Endothelial cell (in vitro differentiated cells): ENCODE measurements at regions not wholly inside any gene's neighbourhood (a gene's known extent, or its start where the extent isn't known, plus 50 kb on each side); places are given as distances from the start of the nearest gene placed in this dataset.
"Not testable (repeated sequence)": the region's sequence is repeated elsewhere in the genome, so short reads cannot be mapped to it uniquely, and the experiment has no call there.

Experiments used
- DNase-seq: peaks from one replicate; pipeline ENCODE4 v3.0.0; 2021; ENCODE audit warnings: low spot score
- H3K27ac Mint-ChIP-seq: one replicate; pipeline ENCODE4 v1.8.0; 2021; ENCODE audit warnings: mixed read lengths, inconsistent platforms; ENCODE audit not compliant: unreplicated experiment
- H3K27me3 Mint-ChIP-seq: one replicate; pipeline ENCODE4 v1.8.0; 2021; ENCODE audit warnings: mild to moderate bottlenecking, moderate library complexity, mixed read lengths, inconsistent platforms; ENCODE audit not compliant: unreplicated experiment
- H3K36me3 Mint-ChIP-seq: one replicate; pipeline ENCODE4 v1.8.0; 2021; ENCODE audit warnings: mild to moderate bottlenecking, low read depth, mixed read lengths, inconsistent platforms; ENCODE audit not compliant: unreplicated experiment
- H3K4me1 Mint-ChIP-seq: one replicate; pipeline ENCODE4 v1.8.0; 2021; ENCODE audit warnings: mild to moderate bottlenecking, mixed read lengths, inconsistent platforms; ENCODE audit not compliant: unreplicated experiment
- H3K4me3 Mint-ChIP-seq: one replicate; pipeline ENCODE4 v1.8.0; 2021; ENCODE audit warnings: mild to moderate bottlenecking, mixed read lengths, inconsistent platforms; ENCODE audit not compliant: unreplicated experiment
- H3K9me3 Mint-ChIP-seq: one replicate; pipeline ENCODE4 v1.8.0; 2021; ENCODE audit warnings: mixed read lengths, inconsistent platforms; ENCODE audit not compliant: unreplicated experiment
- TF ChIP-seq, protein P1 (sequence below): fragments of 200-600 bp; sonication (generic); IDR thresholded peaks from one replicate; pipeline ENCODE4 v1.5.0; 2021; ENCODE audit warnings: antibody characterized with exemption; ENCODE audit not compliant: unreplicated experiment

DNA sequence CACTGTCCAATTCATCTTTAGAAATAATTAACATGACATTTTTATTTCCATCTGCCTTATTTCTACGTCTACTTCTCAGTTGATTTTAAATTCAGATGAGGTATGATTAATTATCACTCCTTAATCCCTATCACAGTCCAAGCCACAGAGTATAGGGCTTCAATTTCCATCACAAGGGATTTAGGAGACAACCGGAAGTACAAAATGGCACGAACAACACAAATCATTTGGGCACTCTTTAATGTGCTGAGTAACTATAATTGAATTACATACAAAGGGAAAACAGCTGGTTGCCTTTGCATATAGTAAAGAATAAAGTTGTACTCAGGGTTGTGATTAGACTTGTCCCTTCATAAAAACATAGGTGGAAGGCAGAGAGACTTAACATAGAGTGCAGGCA is 290.4 kb upstream of the MAGEB16 start:
- Mint-ChIP-seq H3K27me3 (no peaks in the 10 kb centered on the region), H3K4me3 (no peak overlapping the region), H3K9me3 (no peaks in the 10 kb centered on the region), H3K4me1 (no peaks in the 10 kb centered on the region), H3K27ac (no peak overlapping the region), H3K36me3 (no peaks in the 10 kb centered on the region)
- DNase-seq = no peak
- TF ChIP-seq, protein P1, sequence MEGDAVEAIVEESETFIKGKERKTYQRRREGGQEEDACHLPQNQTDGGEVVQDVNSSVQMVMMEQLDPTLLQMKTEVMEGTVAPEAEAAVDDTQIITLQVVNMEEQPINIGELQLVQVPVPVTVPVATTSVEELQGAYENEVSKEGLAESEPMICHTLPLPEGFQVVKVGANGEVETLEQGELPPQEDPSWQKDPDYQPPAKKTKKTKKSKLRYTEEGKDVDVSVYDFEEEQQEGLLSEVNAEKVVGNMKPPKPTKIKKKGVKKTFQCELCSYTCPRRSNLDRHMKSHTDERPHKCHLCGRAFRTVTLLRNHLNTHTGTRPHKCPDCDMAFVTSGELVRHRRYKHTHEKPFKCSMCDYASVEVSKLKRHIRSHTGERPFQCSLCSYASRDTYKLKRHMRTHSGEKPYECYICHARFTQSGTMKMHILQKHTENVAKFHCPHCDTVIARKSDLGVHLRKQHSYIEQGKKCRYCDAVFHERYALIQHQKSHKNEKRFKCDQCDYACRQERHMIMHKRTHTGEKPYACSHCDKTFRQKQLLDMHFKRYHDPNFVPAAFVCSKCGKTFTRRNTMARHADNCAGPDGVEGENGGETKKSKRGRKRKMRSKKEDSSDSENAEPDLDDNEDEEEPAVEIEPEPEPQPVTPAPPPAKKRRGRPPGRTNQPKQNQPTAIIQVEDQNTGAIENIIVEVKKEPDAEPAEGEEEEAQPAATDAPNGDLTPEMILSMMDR = no peak

DNA sequence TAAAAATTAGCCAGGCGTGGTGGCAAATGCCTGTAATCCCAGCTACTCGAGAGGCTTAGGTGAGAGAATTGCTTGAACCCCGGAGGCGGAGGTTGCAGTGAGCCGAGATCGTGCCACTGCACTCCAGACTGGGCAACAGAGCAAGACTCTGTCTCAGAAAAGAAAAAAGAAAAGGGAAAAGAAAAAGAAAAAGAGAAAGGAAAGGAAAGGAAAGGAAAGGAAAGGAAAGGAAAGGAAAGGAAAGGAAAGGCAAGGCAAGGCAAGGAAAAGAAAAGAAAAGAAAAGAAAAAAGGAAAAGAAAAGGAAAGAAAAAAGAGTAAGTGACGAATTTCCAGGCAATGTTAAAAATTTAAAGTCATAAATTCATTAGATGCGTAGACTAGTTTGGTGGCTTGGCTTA is 250.1 kb upstream of the MAGEB16 start:
- H3K36me3 Mint-ChIP-seq = not testable (repeated sequence)

DNA sequence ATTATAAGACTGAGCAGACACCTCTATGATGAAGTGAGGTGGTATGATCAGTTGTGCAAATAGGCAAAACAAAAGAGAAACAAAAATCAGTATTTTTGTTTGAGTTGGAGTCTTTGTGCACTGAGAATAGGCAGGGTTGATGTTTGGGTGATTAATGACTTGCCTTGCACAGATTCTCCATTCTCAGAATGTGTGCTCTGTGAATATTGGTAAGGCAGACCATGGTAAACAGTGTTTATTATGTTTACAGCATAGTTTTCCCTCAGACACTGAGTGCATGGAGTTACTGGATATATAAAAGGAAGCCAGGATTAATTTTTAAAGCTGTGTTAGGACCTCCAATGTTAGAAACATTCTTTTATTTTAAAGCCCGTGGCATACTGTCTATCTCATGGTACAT is 240.2 kb upstream of the MAGEB16 start:
- DNase-seq = no peak
- peaks cover 2% of the 10 kb centered on the region for H3K27me3 Mint-ChIP-seq

More for the DNA sequence above, 250.1 kb upstream of the MAGEB16 start:
- H3K27me3 Mint-ChIP-seq, H3K9me3 Mint-ChIP-seq, H3K4me3 Mint-ChIP-seq, H3K4me1 Mint-ChIP-seq, DNase-seq, H3K27ac Mint-ChIP-seq: not testable (repeated sequence)

DNA sequence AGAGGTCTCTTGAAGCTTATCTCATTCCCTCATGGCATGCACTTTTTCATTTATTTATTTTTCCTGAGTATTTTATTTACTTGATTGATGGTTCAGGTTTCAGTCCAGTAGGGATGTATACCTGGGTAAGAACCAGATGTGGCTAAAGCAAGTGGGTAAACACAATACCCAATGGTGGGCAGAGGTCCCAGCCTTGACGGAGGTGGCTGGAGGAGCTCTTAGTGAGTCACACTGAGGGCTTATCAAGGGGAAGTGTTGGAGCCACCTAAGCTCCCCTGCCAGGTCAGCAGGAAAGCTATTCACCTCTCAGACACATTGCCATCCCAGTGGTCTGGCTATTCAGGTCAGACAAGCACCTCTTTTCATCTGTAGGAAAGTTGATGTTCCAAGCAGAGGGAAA is 236.2 kb upstream of the MAGEB16 start:
- Mint-ChIP-seq H3K9me3 (no peaks in the 10 kb centered on the region), H3K36me3 (no peaks in the 10 kb centered on the region), H3K4me1 (no peaks in the 10 kb centered on the region), H3K4me3 (no peak overlapping the region), H3K27me3 (no peaks in the 10 kb centered on the region), H3K27ac (no peak overlapping the region)
- DNase-seq = no peak
- TF ChIP-seq, protein P1 = no peak

More for the DNA sequence above, 240.2 kb upstream of the MAGEB16 start:
- H3K4me1 Mint-ChIP-seq = no peaks in the 10 kb centered on the region
- H3K27ac Mint-ChIP-seq = no peak overlapping the region
- no peaks in the 10 kb centered on the region for H3K9me3 Mint-ChIP-seq
- TF ChIP-seq, protein P1 = no peak
- no peak overlapping the region for H3K4me3 Mint-ChIP-seq
- no peaks in the 10 kb centered on the region for H3K36me3 Mint-ChIP-seq

DNA sequence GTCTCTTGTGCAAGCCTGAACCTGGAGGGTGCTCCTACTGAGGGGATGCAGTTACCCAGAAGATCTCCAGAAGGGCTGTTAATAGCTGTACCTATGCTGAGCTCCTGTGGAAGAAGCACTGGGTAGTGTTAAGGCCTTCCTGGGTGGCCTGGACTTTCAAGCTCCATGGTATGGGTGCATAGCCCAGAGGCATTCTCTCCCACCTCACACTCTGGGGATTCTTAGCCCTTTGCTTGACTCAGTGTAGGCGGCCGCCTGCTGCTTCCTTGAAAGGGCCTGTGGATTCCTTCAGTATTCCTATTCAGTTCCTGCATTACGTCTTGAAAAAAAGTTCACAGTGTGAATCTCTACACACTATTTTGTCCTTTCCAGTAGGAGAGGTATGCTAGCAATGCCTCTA is 235.7 kb upstream of the MAGEB16 start:
- Mint-ChIP-seq H3K27ac (no peak overlapping the region), H3K27me3 (no peaks in the 10 kb centered on the region), H3K36me3 (no peaks in the 10 kb centered on the region), H3K9me3 (no peaks in the 10 kb centered on the region), H3K4me3 (no peak overlapping the region), H3K4me1 (no peaks in the 10 kb centered on the region)
- no peak for DNase-seq
- TF ChIP-seq, protein P1 = no peak

DNA sequence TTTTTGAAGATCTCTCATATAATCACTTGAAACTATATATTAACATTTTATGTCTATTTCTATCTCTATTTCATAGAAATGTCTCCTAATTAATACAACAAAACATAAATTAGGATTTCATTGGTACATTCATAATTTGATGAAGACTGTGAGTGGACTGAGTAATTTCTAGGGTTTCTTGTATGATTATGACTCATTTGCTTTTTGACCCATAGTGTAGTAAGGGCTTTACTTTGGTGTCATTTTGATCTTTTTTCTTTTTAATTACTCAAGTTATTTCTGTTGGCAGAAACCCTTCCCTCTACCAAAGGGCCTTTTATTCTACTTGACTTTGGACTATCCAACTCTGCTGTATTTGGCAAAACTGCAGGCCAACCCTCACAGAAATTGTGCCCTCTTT is 207.9 kb upstream of the MAGEB16 start:
- H3K27me3 Mint-ChIP-seq = no peaks in the 10 kb centered on the region
- no peaks in the 10 kb centered on the region for H3K9me3 Mint-ChIP-seq
- H3K27ac Mint-ChIP-seq = no peak overlapping the region
- H3K4me3 Mint-ChIP-seq = no peak overlapping the region
- TF ChIP-seq, protein P1 = no peak
- H3K36me3 Mint-ChIP-seq = no peaks in the 10 kb centered on the region
- H3K4me1 Mint-ChIP-seq = no peaks in the 10 kb centered on the region
- no peak for DNase-seq

DNA sequence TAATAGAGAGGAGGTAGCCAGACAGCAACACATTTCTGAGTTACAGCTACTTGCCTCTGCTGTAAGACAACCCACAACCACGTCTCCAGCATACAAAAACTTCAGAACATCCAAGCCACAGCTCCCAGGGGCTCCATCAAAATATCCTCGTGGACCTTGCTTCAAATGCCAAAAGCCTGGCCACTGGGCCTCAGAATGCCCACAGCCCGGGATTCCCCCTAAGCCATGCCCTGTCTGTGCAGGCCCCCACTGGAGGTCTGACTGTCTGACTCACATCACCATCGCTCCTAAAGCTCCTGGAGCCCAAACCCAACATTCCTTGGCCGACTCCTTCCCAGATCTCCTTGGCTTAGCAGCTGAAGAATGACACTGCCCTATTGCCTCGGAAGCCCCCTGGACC is 186.6 kb upstream of the MAGEB16 start:
- not testable (repeated sequence) for H3K27me3 Mint-ChIP-seq, DNase-seq, H3K4me3 Mint-ChIP-seq, H3K9me3 Mint-ChIP-seq, H3K36me3 Mint-ChIP-seq, H3K4me1 Mint-ChIP-seq, H3K27ac Mint-ChIP-seq
